ENCODE measurements at regions not wholly inside any gene's neighbourhood (a gene's known extent, or its start where the extent isn't known, plus 50 kb on each side); places are given as distances from the start of the nearest gene placed in this dataset.

- DNase-seq (ENCODE audit: extremely low read depth, low read depth), result no peak
- no peak for TF ChIP-seq CTCF (IDR thresholded peaks at IDR 0.05; ENCODE audit: low read depth, low read length, missing control alignments)
- no peak overlapping the region for H3K4me3 ChIP-seq (replicated peaks; ENCODE audit: low read depth, low read length)
Measured at GRCh38 chr12:108033090-108033489, 96.0 kb upstream of the WSCD2 start.

- no peak for TF ChIP-seq CTCF (IDR thresholded peaks at IDR 0.05; ENCODE audit: low read depth, low read length, missing control alignments)
- no peak overlapping the region for H3K4me3 ChIP-seq (replicated peaks; ENCODE audit: low read depth, low read length)
- DNase-seq (ENCODE audit: extremely low read depth, low read depth), result no peak
Measured at GRCh38 chr12:108035372-108035771, 93.7 kb upstream of the WSCD2 start.

- no peak for TF ChIP-seq CTCF (IDR thresholded peaks at IDR 0.05; ENCODE audit: low read depth, low read length, missing control alignments)
- DNase-seq (ENCODE audit: extremely low read depth, low read depth), result no peak
- no peak overlapping the region for H3K4me3 ChIP-seq (replicated peaks; ENCODE audit: low read depth, low read length)
Measured at GRCh38 chr12:108037960-108038359, 91.1 kb upstream of the WSCD2 start.

- DNase-seq (ENCODE audit: extremely low read depth, low read depth), result no peak
Measured at GRCh38 chr12:108039794-108040193, 89.3 kb upstream of the WSCD2 start.

GRCh38 chr12:108040947-108041346 lies 88.1 kb upstream of the WSCD2 start:
- TF ChIP-seq CTCF (IDR thresholded peaks at IDR 0.05; ENCODE audit: low read depth, low read length, missing control alignments), result no peak
- DNase-seq (ENCODE audit: extremely low read depth, low read depth), result no peak
- no peak overlapping the region for H3K4me3 ChIP-seq (replicated peaks; ENCODE audit: low read depth, low read length)

More at GRCh38 chr12:108039794-108040193, 89.3 kb upstream of the WSCD2 start:
- TF ChIP-seq CTCF (IDR thresholded peaks at IDR 0.05; ENCODE audit: low read depth, low read length, missing control alignments), result no peak
- no peak overlapping the region for H3K4me3 ChIP-seq (replicated peaks; ENCODE audit: low read depth, low read length)

GRCh38 chr12:108043286-108043685 lies 85.8 kb upstream of the WSCD2 start:
- DNase-seq (ENCODE audit: extremely low read depth, low read depth), result no peak
- no peak for TF ChIP-seq CTCF (IDR thresholded peaks at IDR 0.05; ENCODE audit: low read depth, low read length, missing control alignments)
- no peak overlapping the region for H3K4me3 ChIP-seq (replicated peaks; ENCODE audit: low read depth, low read length)

Data from HFF-Myc (cell line).